ENCODE measurements at regions not wholly inside any gene's neighbourhood (a gene's known extent, or its start where the extent isn't known, plus 50 kb on each side); places are given as distances from the start of the nearest gene placed in this dataset.

DNA sequence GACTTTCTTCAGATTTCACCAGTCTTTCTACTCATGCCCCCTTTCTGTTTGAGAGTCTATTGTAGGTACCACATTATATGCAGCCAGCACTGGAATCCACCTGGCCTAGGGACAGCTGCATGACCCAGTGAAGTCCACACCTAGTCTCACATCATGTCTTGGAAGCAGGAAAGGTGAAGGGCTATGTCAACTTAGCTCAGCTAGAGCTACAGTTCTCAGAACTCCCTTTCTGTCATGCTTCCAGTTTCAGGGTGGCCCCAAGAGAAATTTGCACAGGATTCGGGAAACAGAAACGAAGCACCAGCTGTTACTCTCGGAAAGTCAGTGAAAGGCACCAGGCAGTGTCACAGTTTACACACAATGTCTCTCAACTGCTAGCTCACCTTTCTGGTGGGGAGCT lies 51.6 kb upstream of the NLRP1 start:
- DNase-seq (ENCODE audit: low spot score) = no peak
- H3K9me3 Mint-ChIP-seq (ENCODE audit: low read depth) = no peaks in the 10 kb centered on the region
- H3K4me1 Mint-ChIP-seq (ENCODE audit: low read depth) = no peaks in the 10 kb centered on the region
- TF ChIP-seq, protein P1, sequence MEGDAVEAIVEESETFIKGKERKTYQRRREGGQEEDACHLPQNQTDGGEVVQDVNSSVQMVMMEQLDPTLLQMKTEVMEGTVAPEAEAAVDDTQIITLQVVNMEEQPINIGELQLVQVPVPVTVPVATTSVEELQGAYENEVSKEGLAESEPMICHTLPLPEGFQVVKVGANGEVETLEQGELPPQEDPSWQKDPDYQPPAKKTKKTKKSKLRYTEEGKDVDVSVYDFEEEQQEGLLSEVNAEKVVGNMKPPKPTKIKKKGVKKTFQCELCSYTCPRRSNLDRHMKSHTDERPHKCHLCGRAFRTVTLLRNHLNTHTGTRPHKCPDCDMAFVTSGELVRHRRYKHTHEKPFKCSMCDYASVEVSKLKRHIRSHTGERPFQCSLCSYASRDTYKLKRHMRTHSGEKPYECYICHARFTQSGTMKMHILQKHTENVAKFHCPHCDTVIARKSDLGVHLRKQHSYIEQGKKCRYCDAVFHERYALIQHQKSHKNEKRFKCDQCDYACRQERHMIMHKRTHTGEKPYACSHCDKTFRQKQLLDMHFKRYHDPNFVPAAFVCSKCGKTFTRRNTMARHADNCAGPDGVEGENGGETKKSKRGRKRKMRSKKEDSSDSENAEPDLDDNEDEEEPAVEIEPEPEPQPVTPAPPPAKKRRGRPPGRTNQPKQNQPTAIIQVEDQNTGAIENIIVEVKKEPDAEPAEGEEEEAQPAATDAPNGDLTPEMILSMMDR (IDR thresholded peaks at IDR 0.05) = no peak
- H3K4me3 Mint-ChIP-seq (ENCODE audit: unreplicated experiment) = no peak overlapping the region
- H3K27ac Mint-ChIP-seq (ENCODE audit: unreplicated experiment) = no peak overlapping the region
- H3K27me3 Mint-ChIP-seq (ENCODE audit: low read depth) = peaks cover 33% of the 10 kb centered on the region
- no peaks in the 10 kb centered on the region for H3K36me3 Mint-ChIP-seq (ENCODE audit: low read depth)

DNA sequence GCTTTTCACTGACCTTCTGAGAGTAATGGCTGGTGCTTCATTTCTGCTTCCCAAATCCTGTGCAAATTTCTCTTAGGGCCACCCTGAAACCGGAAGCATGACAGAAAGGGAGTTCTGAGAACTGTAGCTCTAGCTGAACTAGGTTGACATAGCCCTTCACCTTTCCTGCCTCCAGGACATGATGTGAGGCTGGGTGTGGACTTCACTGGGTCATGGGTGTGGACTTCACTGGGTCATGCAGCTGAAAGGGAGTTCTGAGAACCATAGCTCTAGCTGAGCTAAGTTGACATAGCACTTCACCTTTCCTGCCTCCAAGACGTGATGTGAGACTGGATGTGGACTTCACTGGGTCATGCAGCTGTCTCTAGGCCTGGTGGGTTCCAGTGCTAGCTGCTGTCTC lies 54.3 kb upstream of the NLRP1 start:
- Mint-ChIP-seq H3K4me1 (ENCODE audit: low read depth) (no peaks in the 10 kb centered on the region), H3K9me3 (ENCODE audit: low read depth) (no peaks in the 10 kb centered on the region), H3K36me3 (ENCODE audit: low read depth) (no peaks in the 10 kb centered on the region), H3K4me3 (ENCODE audit: unreplicated experiment) (no peak overlapping the region), H3K27ac (ENCODE audit: unreplicated experiment) (no peak overlapping the region), H3K27me3 (ENCODE audit: low read depth) (peaks cover 29% of the 10 kb centered on the region)
- no peak for DNase-seq (ENCODE audit: low spot score)
- TF ChIP-seq, protein P1 (IDR thresholded peaks at IDR 0.05) = no peak

DNA sequence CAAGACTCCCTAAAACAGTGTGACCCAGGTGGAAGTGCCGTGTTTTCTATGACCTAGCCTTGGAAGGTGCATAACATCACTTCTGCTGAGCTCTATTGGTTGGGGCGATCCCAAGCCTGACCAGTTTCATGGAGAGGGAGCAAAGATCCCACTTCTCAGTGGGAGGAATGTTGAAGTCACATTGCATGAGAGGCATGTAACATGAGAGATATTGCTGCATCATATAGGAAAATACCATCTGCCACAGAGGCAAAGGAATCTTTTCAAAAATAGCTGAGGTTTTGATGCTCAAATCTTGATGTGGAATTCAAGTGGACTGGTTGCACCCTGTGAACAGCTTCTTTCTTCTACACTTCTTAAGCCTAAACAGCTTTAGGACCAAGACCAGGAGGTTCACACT lies 56.4 kb upstream of the NLRP1 start:
- Mint-ChIP-seq H3K27ac (ENCODE audit: unreplicated experiment) (no peak overlapping the region), H3K9me3 (ENCODE audit: low read depth) (no peaks in the 10 kb centered on the region), H3K4me1 (ENCODE audit: low read depth) (no peaks in the 10 kb centered on the region), H3K4me3 (ENCODE audit: unreplicated experiment) (no peak overlapping the region), H3K36me3 (ENCODE audit: low read depth) (no peaks in the 10 kb centered on the region), H3K27me3 (ENCODE audit: low read depth) (peaks cover 24% of the 10 kb centered on the region)
- no peak for DNase-seq (ENCODE audit: low spot score)
- TF ChIP-seq, protein P1 (IDR thresholded peaks at IDR 0.05) = no peak

DNA sequence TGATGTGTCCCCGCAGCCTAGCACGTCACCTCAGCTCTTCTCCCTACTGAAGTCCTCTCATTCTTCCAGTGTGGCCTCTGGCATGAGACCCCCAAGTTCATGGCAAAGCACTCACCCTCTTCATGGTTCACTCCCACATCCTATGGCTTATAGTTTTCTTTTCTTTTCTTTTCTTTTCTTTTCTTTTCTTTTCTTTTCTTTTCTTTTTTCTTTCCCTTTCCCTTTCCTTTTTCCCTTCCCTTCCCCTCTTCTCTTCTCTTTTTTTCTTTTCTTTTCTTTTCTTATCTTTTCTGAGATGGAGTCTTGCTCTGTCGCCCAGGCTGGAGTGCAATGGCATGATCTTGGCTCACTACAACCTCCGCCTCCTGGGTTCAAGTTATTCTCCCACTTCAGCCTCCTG lies 58.4 kb upstream of the NLRP1 start:
- H3K36me3 Mint-ChIP-seq (ENCODE audit: low read depth) = no peaks in the 10 kb centered on the region
- H3K9me3 Mint-ChIP-seq (ENCODE audit: low read depth) = no peaks in the 10 kb centered on the region
- no peaks in the 10 kb centered on the region for H3K4me1 Mint-ChIP-seq (ENCODE audit: low read depth)
- TF ChIP-seq, protein P1 (IDR thresholded peaks at IDR 0.05) = no peak
- H3K27ac Mint-ChIP-seq (ENCODE audit: unreplicated experiment) = no peak overlapping the region
- peaks cover 18% of the 10 kb centered on the region for H3K27me3 Mint-ChIP-seq (ENCODE audit: low read depth)
- no peak overlapping the region for H3K4me3 Mint-ChIP-seq (ENCODE audit: unreplicated experiment)
- DNase-seq (ENCODE audit: low spot score) = no peak

DNA sequence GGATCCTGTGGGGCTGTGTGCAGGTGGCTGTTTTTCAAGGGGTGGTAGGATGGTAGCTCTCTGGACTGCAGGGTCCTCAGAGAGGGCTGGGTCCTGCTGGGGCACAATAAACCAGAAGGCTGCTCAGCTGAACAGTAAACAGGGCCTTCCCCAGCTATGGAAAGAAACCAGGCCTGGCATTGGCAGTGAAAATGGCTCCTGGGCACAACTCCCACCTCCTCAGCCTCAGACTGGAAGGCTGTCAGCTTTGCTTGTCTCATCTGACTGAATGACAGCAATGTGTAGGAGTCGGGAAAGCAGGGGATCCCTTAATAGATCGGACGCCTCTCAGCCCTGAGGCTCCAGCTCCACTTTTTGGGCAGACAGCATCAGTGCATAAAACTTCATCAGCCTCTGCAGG lies 59.8 kb upstream of the NLRP1 start:
- H3K27ac Mint-ChIP-seq (ENCODE audit: unreplicated experiment) = no peak overlapping the region
- H3K4me1 Mint-ChIP-seq (ENCODE audit: low read depth) = no peaks in the 10 kb centered on the region
- peaks cover 14% of the 10 kb centered on the region for H3K27me3 Mint-ChIP-seq (ENCODE audit: low read depth)
- TF ChIP-seq, protein P1 (IDR thresholded peaks at IDR 0.05) = no peak
- no peaks in the 10 kb centered on the region for H3K36me3 Mint-ChIP-seq (ENCODE audit: low read depth)
- H3K4me3 Mint-ChIP-seq (ENCODE audit: unreplicated experiment) = no peak overlapping the region
- no peak for DNase-seq (ENCODE audit: low spot score)
- H3K9me3 Mint-ChIP-seq (ENCODE audit: low read depth) = no peaks in the 10 kb centered on the region
